ENCODE measurements at regions not wholly inside any gene's neighbourhood (a gene's known extent, or its start where the extent isn't known, plus 50 kb on each side); places are given as distances from the start of the nearest gene placed in this dataset.

DNA sequence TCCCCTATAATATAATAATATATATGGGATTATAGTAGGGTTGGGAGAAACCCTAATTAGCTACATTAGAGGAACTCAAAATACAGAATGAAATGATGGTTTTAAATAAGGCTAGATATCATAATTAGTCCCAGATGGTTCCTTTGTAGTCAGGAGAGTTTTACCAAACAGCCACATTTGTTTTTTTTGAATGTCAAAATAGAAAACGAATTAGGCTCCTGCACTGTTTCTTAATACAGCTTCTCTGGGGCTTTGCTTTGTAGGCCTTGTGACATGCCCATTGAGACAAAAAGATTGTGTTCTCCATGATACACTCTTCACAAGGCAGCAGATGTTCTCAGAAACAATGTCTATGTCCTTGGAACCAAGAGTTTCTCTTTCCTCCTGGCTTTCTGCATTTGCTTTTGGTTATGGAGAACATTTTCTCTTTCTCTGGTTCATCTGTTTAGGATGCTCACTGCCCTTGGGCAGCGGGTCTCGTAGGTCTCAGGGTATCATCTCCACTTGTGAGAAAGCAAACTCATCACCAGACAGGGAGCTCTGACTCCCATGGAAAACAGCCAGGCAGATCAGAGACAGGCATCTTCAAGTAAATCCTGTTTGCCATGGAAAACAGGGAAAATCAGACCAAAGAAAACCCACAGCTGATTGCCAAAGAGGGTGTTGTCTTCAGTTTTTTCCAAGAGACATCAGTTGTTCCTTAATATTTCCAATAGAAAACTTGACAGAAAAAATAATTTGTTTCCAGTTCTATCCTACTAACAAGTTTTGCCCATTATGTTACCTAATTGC lies 54.1 kb upstream of the RPS23 start:
- Histone ChIP-seq H3K27me3 (ENCODE audit: control insufficient read depth in 3 of 3, insufficient read depth in 3 of 3, low read length in 3 of 3) (no peaks in the 10 kb centered on the region), H3K27ac (ENCODE audit: low read depth, low read length) (no peak overlapping the region)

DNA sequence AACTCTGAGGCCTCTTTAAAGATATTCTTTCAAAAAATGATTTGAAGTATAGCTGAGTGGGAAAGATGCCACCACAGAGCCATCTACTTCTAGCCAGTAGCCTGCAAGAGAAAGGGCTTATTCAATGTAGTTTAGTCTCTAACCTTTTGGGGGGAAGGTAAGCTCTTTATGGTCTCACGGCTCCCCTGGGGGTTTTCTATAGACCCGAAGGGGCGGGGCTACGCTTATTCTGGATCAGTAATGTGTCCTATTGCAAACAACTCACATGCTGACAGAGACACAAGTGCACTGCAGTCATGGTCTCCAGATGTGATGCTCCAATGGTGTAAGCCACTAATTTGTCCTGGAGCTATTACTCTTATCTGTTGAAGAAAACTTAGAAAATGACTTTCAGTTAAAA lies 53.4 kb upstream of the RPS23 start:
- H3K36me3 ChIP-seq (ENCODE audit: control insufficient read depth in 3 of 3, insufficient read depth in 3 of 3, low read length in 3 of 3): no peaks in the 10 kb centered on the region
- no peaks in the 10 kb centered on the region for H3K27me3 ChIP-seq (ENCODE audit: control insufficient read depth in 3 of 3, insufficient read depth in 3 of 3, low read length in 3 of 3)
- H3K9ac ChIP-seq (ENCODE audit: low read depth in 1 of 3, low read length in 3 of 3): no peak overlapping the region
- no peak overlapping the region for H3K27ac ChIP-seq (ENCODE audit: low read depth, low read length)
- no peaks in the 10 kb centered on the region for H3K9me3 ChIP-seq (ENCODE audit: control insufficient read depth in 3 of 3, low read length in 3 of 3)
- H3K4me1 ChIP-seq (ENCODE audit: control insufficient read depth in 3 of 3, insufficient read depth in 3 of 3, low read length in 3 of 3): peaks cover 22 to 37% (median 27%) of the 10 kb centered on the region in 3 donors
- H3K4me3 ChIP-seq (ENCODE audit: low read length in 3 of 3): no peak overlapping the region

More for the DNA sequence above, 54.1 kb upstream of the RPS23 start:
- Histone ChIP-seq H3K36me3 (ENCODE audit: control insufficient read depth in 3 of 3, insufficient read depth in 3 of 3, low read length in 3 of 3) (no peaks in the 10 kb centered on the region), H3K4me3 (ENCODE audit: low read length in 3 of 3) (no peak overlapping the region), H3K4me1 (ENCODE audit: control insufficient read depth in 3 of 3, insufficient read depth in 3 of 3, low read length in 3 of 3) (peaks cover 22 to 38% (median 27%) of the 10 kb centered on the region in 3 donors), H3K9me3 (ENCODE audit: control insufficient read depth in 3 of 3, low read length in 3 of 3) (no peaks in the 10 kb centered on the region), H3K9ac (ENCODE audit: low read depth in 1 of 3, low read length in 3 of 3) (no peak overlapping the region)

DNA sequence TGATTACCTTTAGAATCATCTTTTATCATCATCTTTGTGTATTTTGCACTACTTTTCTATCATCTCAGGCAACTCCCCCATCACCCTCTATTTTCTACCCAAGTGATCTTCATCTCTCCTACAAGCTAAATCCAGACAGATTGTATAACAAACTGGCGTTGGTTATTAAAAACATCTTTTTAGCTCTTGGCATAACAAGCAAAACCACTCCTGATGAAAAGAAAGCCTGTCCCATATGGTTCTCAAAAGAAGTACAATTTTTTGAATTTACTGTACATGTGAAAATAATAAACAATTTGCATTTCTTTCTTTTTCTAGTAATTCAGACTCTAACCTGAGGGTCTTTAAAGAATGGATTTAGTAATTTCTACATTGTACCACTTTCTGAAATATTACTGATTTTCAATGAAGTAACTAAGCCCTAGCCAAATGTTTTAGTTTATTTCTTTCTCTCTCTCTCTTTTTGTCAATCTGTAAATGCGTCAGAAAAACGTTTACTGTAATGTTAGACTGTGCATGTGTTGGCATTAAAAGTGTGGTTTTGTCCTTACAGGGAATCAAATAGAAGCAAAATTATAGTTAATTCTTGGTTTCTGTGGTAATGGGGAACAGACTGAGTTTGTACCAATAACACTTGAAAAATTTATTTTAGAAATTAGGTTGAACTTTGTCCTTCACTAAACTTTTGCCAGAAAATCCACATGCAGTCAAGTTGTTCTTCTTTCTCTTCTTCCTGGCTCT lies 52.5 kb upstream of the RPS23 start:
- no peak overlapping the region for H3K4me3 ChIP-seq (ENCODE audit: low read length in 3 of 3)
- H3K4me1 ChIP-seq (ENCODE audit: control insufficient read depth in 3 of 3, insufficient read depth in 3 of 3, low read length in 3 of 3): peaks cover 15 to 29% (median 22%) of the 10 kb centered on the region in 3 donors
- no peaks in the 10 kb centered on the region for H3K9me3 ChIP-seq (ENCODE audit: control insufficient read depth in 3 of 3, low read length in 3 of 3)
- no peaks in the 10 kb centered on the region for H3K36me3 ChIP-seq (ENCODE audit: control insufficient read depth in 3 of 3, insufficient read depth in 3 of 3, low read length in 3 of 3)
- H3K9ac ChIP-seq (ENCODE audit: low read depth in 1 of 3, low read length in 3 of 3): no peak overlapping the region
- H3K27me3 ChIP-seq (ENCODE audit: control insufficient read depth in 3 of 3, insufficient read depth in 3 of 3, low read length in 3 of 3): no peaks in the 10 kb centered on the region
- H3K27ac ChIP-seq (ENCODE audit: low read depth, low read length): no peak overlapping the region

DNA sequence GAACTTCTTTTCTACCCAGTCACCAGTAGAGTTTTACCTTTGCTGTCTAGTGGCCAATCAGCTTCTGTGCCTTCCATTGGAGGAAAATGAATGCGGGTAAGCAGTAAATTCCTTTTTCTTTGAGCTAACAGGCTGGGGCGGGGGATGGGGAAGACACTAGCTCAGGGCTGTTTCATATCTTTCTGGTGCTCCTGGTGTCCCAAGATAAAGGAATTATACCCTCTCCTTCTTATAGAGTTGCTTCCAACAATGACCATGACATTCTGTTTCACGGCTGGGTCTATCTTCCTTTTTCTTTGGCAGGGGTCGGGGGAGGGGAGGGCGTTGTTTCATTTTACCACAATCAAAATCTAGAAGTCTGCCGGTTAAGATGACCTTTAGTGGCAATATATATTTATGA lies 51.2 kb upstream of the RPS23 start:
- Histone ChIP-seq H3K4me1 (ENCODE audit: control insufficient read depth in 3 of 3, insufficient read depth in 3 of 3, low read length in 3 of 3) (peaks cover 4 to 16% (median 14%) of the 10 kb centered on the region in 3 donors), H3K9ac (ENCODE audit: low read depth in 1 of 3, low read length in 3 of 3) (no peak overlapping the region), H3K4me3 (ENCODE audit: low read length in 3 of 3) (no peak overlapping the region), H3K36me3 (ENCODE audit: control insufficient read depth in 3 of 3, insufficient read depth in 3 of 3, low read length in 3 of 3) (no peaks in the 10 kb centered on the region), H3K27ac (ENCODE audit: low read depth, low read length) (no peak overlapping the region), H3K9me3 (ENCODE audit: control insufficient read depth in 3 of 3, low read length in 3 of 3) (no peaks in the 10 kb centered on the region), H3K27me3 (ENCODE audit: control insufficient read depth in 3 of 3, insufficient read depth in 3 of 3, low read length in 3 of 3) (no peaks in the 10 kb centered on the region)

Measured in skeletal muscle tissue (tissue), 3 donors.